ENCODE measurements at regions not wholly inside any gene's neighbourhood (a gene's known extent, or its start where the extent isn't known, plus 50 kb on each side); places are given as distances from the start of the nearest gene placed in this dataset.

GRCh38 chr14:45362505-45362904 lies 109.5 kb upstream of the MIS18BP1 start:
- no peak overlapping the region for H3K27ac ChIP-seq (ENCODE audit: low read depth)
- no peak overlapping the region for H3K27ac Mint-ChIP-seq

GRCh38 chr14:45361727-45362126 lies 108.7 kb upstream of the MIS18BP1 start:
- 0 out of 3 replicates have a peak, but pooled peaks cover under 1% of the 10 kb centered on the region for H3K4me1 Mint-ChIP-seq
- Histone ChIP-seq H3K4me2 (no peak overlapping the region), H3K79me2 (replicated peaks; ENCODE audit: insufficient read depth) (no peaks in the 10 kb centered on the region), H3K27me3 (ENCODE audit: insufficient read depth) (no peaks in the 10 kb centered on the region), H3K27ac (ENCODE audit: low read depth) (no peak overlapping the region), H2AFZ (no peak overlapping the region), H4K20me1 (replicated peaks; ENCODE audit: insufficient read depth) (no peaks in the 10 kb centered on the region), H3K4me3 (no peak overlapping the region), H3F3A (replicated peaks; ENCODE audit: low read depth) (no peaks in the 10 kb centered on the region), H3K36me3 (ENCODE audit: insufficient read depth) (no peaks in the 10 kb centered on the region), H3K9me2 (ENCODE audit: insufficient read depth) (no peaks in the 10 kb centered on the region), H3K4me1 (ENCODE audit: insufficient read depth) (no peaks in the 10 kb centered on the region)
- no peaks in the 10 kb centered on the region for H3K36me3 Mint-ChIP-seq (ENCODE audit: low read depth)
- no peak for ATAC-seq
- H3K9me3 Mint-ChIP-seq, result no peaks in the 10 kb centered on the region
- no peak for DNase-seq (ENCODE audit: low spot score)
- H3K4me3 Mint-ChIP-seq, result no peak overlapping the region
- H3K27me3 Mint-ChIP-seq (ENCODE audit: insufficient read depth, low read depth, poor library complexity), result no peaks in the 10 kb centered on the region
- no peak overlapping the region for H3K27ac Mint-ChIP-seq
- no peak for TF ChIP-seq POLR2AphosphoS5 (IDR thresholded peaks at IDR 0.05; ENCODE audit: low read depth)
- no peak for TF ChIP-seq JUNB (IDR thresholded peaks at IDR 0.05; ENCODE audit: unreplicated experiment)
- TF ChIP-seq ZNF114 (CRISPR knock-in tag; IDR thresholded peaks at IDR 0.05), result no peak
- TF ChIP-seq EZH2phosphoT487 (IDR thresholded peaks at IDR 0.05; ENCODE audit: unreplicated experiment), result no peak
- no peak for TF ChIP-seq NANOG (IDR thresholded peaks at IDR 0.05; ENCODE audit: borderline replicate concordance)
- no peak for TF ChIP-seq ETS1 (IDR thresholded peaks at IDR 0.05)
- TF ChIP-seq EZH2 (IDR thresholded peaks at IDR 0.05; ENCODE audit: low read depth, unreplicated experiment), result no peak
- TF ChIP-seq STAT1 (IDR thresholded peaks at IDR 0.05; ENCODE audit: unreplicated experiment), result no peak
- TF ChIP-seq CTCF (conservative IDR thresholded peaks at IDR 0.05; ENCODE audit: low read depth in 2 of 2), result no peak

More at GRCh38 chr14:45362505-45362904, 109.5 kb upstream of the MIS18BP1 start:
- H3K9me3 Mint-ChIP-seq, result no peaks in the 10 kb centered on the region
- H2AFZ ChIP-seq, result no peak overlapping the region
- no peaks in the 10 kb centered on the region for H4K20me1 ChIP-seq (replicated peaks; ENCODE audit: insufficient read depth)
- no peaks in the 10 kb centered on the region for H3K27me3 ChIP-seq (ENCODE audit: insufficient read depth)
- TF ChIP-seq ZNF331 (CRISPR knock-in tag; IDR thresholded peaks at IDR 0.05; ENCODE audit: low read depth), result no peak
- no peak for TF ChIP-seq ETS1 (IDR thresholded peaks at IDR 0.05)
- no peak for TF ChIP-seq CTCF (conservative IDR thresholded peaks at IDR 0.05; ENCODE audit: low read depth in 2 of 2)
- no peak for TF ChIP-seq STAT1 (IDR thresholded peaks at IDR 0.05; ENCODE audit: unreplicated experiment)
- no peak overlapping the region for H3K4me3 Mint-ChIP-seq
- no peaks in the 10 kb centered on the region for H3K9me2 ChIP-seq (ENCODE audit: insufficient read depth)
- 0 out of 3 replicates have a peak, but pooled peaks cover 3% of the 10 kb centered on the region for H3K4me1 Mint-ChIP-seq
- H3F3A ChIP-seq (replicated peaks; ENCODE audit: low read depth), result no peaks in the 10 kb centered on the region
- ATAC-seq, result no peak
- H3K36me3 Mint-ChIP-seq (ENCODE audit: low read depth), result no peaks in the 10 kb centered on the region
- no peaks in the 10 kb centered on the region for H3K27me3 Mint-ChIP-seq (ENCODE audit: insufficient read depth, low read depth, poor library complexity)
- H3K79me2 ChIP-seq (replicated peaks; ENCODE audit: insufficient read depth), result no peaks in the 10 kb centered on the region
- no peak overlapping the region for H3K4me3 ChIP-seq
- DNase-seq (ENCODE audit: low spot score), result no peak
- no peaks in the 10 kb centered on the region for H3K36me3 ChIP-seq (ENCODE audit: insufficient read depth)
- H3K4me1 ChIP-seq (ENCODE audit: insufficient read depth), result no peaks in the 10 kb centered on the region
- no peak overlapping the region for H3K4me2 ChIP-seq

All from GM23338 (cell line).